ENCODE measurements at regions not wholly inside any gene's neighbourhood (a gene's known extent, or its start where the extent isn't known, plus 50 kb on each side); places are given as distances from the start of the nearest gene placed in this dataset.

GRCh38 chr4:111977419-111977965, 167.8 kb upstream of the FAM241A start:
- DNase-seq (ENCODE audit: low read depth in 3 of 3, low spot score in 2 of 3) = no peak

GRCh38 chr4:111979921-111980320, 165.3 kb upstream of the FAM241A start:
- no peak for DNase-seq (ENCODE audit: low read depth in 3 of 3, low spot score in 2 of 3)

- no peak for DNase-seq (ENCODE audit: low read depth in 3 of 3, low spot score in 2 of 3)
Observed at GRCh38 chr4:111982089-111982488, 163.2 kb upstream of the FAM241A start.

- DNase-seq (ENCODE audit: low read depth in 3 of 3, low spot score in 2 of 3) = no peak
Observed at GRCh38 chr4:111984169-111984819, 161.0 kb upstream of the FAM241A start.

- no peak for DNase-seq (ENCODE audit: low read depth in 3 of 3, low spot score in 2 of 3)
Observed at GRCh38 chr4:111985426-111985825, 159.8 kb upstream of the FAM241A start.

GRCh38 chr4:111986095-111986494, 159.2 kb upstream of the FAM241A start:
- no peak for DNase-seq (ENCODE audit: low read depth in 3 of 3, low spot score in 2 of 3)

GRCh38 chr4:111988514-111988913, 156.7 kb upstream of the FAM241A start:
- DNase-seq (ENCODE audit: low read depth in 3 of 3, low spot score in 2 of 3) = no peak

GRCh38 chr4:111989817-111990216, 155.4 kb upstream of the FAM241A start:
- DNase-seq (ENCODE audit: low read depth in 3 of 3, low spot score in 2 of 3) = no peak

GRCh38 chr4:111991163-111991562, 154.1 kb upstream of the FAM241A start:
- no peak for DNase-seq (ENCODE audit: low read depth in 3 of 3, low spot score in 2 of 3)

GRCh38 chr4:111991797-111992196, 153.5 kb upstream of the FAM241A start:
- no peak for DNase-seq (ENCODE audit: low read depth in 3 of 3, low spot score in 2 of 3)

- DNase-seq (ENCODE audit: low read depth in 3 of 3, low spot score in 2 of 3) = no peak
Observed at GRCh38 chr4:111992351-111993168, 152.7 kb upstream of the FAM241A start.

- DNase-seq (ENCODE audit: low read depth in 3 of 3, low spot score in 2 of 3) = no peak
Observed at GRCh38 chr4:111994392-111994791, 150.9 kb upstream of the FAM241A start.

- no peak for DNase-seq (ENCODE audit: low read depth in 3 of 3, low spot score in 2 of 3)
Observed at GRCh38 chr4:111997785-111998184, 147.5 kb upstream of the FAM241A start.

- no peak for DNase-seq (ENCODE audit: low read depth in 3 of 3, low spot score in 2 of 3)
Observed at GRCh38 chr4:111999801-112000200, 145.5 kb upstream of the FAM241A start.

- DNase-seq (ENCODE audit: low read depth in 3 of 3, low spot score in 2 of 3) = no peak
Observed at GRCh38 chr4:112001041-112001440, 144.2 kb upstream of the FAM241A start.

- no peak for DNase-seq (ENCODE audit: low read depth in 3 of 3, low spot score in 2 of 3)
Observed at GRCh38 chr4:112002248-112002661, 143.0 kb upstream of the FAM241A start.

GRCh38 chr4:112003231-112003907, 141.9 kb upstream of the FAM241A start:
- DNase-seq (ENCODE audit: low read depth in 3 of 3, low spot score in 2 of 3) = no peak

GRCh38 chr4:112005027-112005426, 140.2 kb upstream of the FAM241A start:
- no peak for DNase-seq (ENCODE audit: low read depth in 3 of 3, low spot score in 2 of 3)

GRCh38 chr4:112007391-112007790, 137.9 kb upstream of the FAM241A start:
- no peak for DNase-seq (ENCODE audit: low read depth in 3 of 3, low spot score in 2 of 3)

GRCh38 chr4:112015960-112016359, 129.3 kb upstream of the FAM241A start:
- DNase-seq (ENCODE audit: low read depth in 3 of 3, low spot score in 2 of 3) = no peak

GRCh38 chr4:112023402-112023950, 121.8 kb upstream of the FAM241A start:
- DNase-seq (ENCODE audit: low read depth in 3 of 3, low spot score in 2 of 3) = no peak
